Esophagus (tissue), 2 donors: ENCODE measurements at regions not wholly inside any gene's neighbourhood (a gene's known extent, or its start where the extent isn't known, plus 50 kb on each side); places are given as distances from the start of the nearest gene placed in this dataset.
"Not testable (repeated sequence)": the region's sequence is repeated elsewhere in the genome, so short reads cannot be mapped to it uniquely, and the experiment has no call there.

ENCODE experiments used
- H3K27ac ChIP-seq, 2 donors: one replicate each; pipeline ENCODE4 v1.5.1; 2013; ENCODE audit warnings: low read depth in 2 of 2, mild to moderate bottlenecking in 2 of 2, inconsistent platforms in 1 of 2, low read length in 1 of 2, moderate library complexity in 1 of 2
- H3K27me3 ChIP-seq, 2 donors: one replicate each; pipeline ENCODE4 v1.6.1; 2013; ENCODE audit warnings: low read length in 2 of 2, control low read depth in 1 of 2, mild to moderate bottlenecking in 1 of 2; ENCODE audit not compliant: insufficient read depth in 2 of 2, control insufficient read depth in 1 of 2
- H3K36me3 ChIP-seq, 2 donors: one replicate each; pipeline ENCODE4 v1.6.1; 2013; ENCODE audit warnings: low read length in 1 of 2; ENCODE audit not compliant: control insufficient read depth in 2 of 2, insufficient read depth in 2 of 2
- H3K4me1 ChIP-seq, 2 donors: one replicate each; pipeline ENCODE4 v1.6.1; 2013; ENCODE audit warnings: low read length in 1 of 2; ENCODE audit not compliant: control insufficient read depth in 2 of 2, insufficient read depth in 2 of 2
- H3K4me3 ChIP-seq, 2 donors: one replicate each; pipeline ENCODE4 v1.5.1; 2013; ENCODE audit warnings: low read length in 2 of 2, mild to moderate bottlenecking in 2 of 2, low read depth in 1 of 2, moderate library complexity in 1 of 2
- H3K9me3 ChIP-seq, 2 donors: one replicate each; pipeline ENCODE4 v1.6.1; 2013; ENCODE audit warnings: mild to moderate bottlenecking in 2 of 2, low read depth in 1 of 2, low read length in 1 of 2, moderate library complexity in 1 of 2; ENCODE audit not compliant: control insufficient read depth in 2 of 2, insufficient read depth in 1 of 2
- WGBS, 2 donors: extraction: QIAGEN DNeasy Blood & Tissue Kit; methylation state at CpG; one replicate each; pipeline ENCODE4 v1.1.7; 2013; 5-methylcytosine and 5-hydroxymethylcytosine counted together
- donor health status: healthy with polysubstance abuse.
- donor health status: Bipolar disorder and iron deficiency.

DNA sequence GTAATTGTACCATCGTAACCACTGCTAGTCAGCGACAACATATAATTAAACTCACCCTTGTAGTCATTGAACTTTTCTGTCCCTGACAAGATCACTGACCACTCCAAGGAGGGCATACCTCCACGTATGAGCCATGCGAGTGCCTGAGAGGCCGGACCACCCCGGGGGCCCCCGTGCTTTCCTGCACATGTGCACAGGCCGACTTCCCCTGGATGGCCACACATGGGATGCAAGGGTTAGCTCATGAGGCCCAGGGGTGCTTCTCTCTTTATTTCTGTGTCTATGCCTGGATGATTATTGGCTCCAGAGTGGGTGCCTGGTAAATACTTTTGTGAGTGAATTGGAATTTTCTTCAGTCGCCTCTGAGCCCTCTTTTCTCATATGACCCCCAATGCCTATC is 82.8 kb upstream of the ZNF536 start:
- H3K9me3 ChIP-seq: no peaks in the 10 kb centered on the region
- 85 to 90% methylated on average over 9 of the region's 9 CpGs for WGBS, 2 donors
- H3K36me3 ChIP-seq: no peaks in the 10 kb centered on the region
- H3K4me1 ChIP-seq: no peaks in the 10 kb centered on the region
- no peaks in the 10 kb centered on the region for H3K27me3 ChIP-seq
- H3K27ac ChIP-seq: no peak overlapping the region
- H3K4me3 ChIP-seq: no peak overlapping the region

DNA sequence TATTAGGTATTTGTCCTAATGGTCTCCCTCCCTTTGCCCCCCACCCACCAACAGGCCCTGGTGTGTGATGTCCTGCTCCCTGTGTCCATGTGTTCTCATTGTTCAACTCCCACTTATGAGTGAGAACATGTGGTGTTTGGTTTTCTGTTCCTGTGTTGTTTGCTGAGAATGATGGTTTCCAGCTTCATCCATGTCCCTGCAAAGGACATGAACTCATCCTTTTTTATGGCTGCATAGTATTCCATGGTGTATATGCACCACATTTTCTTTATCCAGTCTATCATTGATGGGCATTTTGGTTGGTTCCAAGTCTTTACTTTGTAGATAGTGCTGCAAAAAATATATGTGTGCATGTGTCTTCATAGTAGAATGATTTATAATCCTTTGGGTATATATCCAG is 81.4 kb upstream of the ZNF536 start:
- not testable (repeated sequence) for H3K36me3 ChIP-seq, H3K4me1 ChIP-seq, H3K27me3 ChIP-seq, H3K27ac ChIP-seq, H3K9me3 ChIP-seq, H3K4me3 ChIP-seq

DNA sequence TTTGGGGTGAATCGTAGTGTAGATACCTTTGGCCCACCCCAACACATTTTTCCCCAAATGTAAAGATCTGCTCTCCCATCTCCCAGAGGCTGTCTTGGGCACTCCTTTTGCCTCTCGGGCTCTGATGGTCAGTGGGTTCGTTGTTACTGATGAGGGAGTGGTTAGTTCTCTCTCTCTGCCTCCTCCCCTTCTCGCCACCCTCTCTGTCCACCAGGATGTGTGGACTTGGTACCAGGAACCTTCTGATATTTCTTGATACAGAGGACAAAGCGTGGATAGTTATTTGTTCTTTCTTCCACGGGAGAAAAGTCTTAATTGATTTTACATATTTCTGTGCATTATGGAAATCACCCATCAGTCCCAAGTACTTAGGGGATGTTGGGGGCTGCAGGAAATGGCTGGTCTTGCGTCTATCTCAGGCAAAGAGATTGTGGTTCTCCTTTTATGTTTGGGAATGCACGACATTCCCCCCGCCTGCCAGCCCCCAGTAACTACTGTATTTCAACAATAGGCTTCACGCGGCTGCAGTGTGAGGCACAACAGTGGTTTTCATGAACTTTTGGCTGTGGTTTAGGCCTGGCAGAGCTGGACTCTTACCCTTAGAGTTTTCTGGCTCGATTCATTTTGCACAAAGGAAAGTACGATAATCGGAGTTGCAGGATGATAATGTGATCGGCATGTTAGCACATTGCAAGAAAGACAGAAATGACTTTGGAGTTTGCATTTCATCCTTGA is 79.0 kb upstream of the ZNF536 start:
- Histone ChIP-seq H3K9me3 (no peaks in the 10 kb centered on the region), H3K36me3 (no peaks in the 10 kb centered on the region), H3K4me1 (no peaks in the 10 kb centered on the region), H3K27ac (no peak overlapping the region), H3K27me3 (no peaks in the 10 kb centered on the region), H3K4me3 (no peak overlapping the region)
- 70 to 71% methylated on average over 15 of the region's 15 CpGs for WGBS, 2 donors

DNA sequence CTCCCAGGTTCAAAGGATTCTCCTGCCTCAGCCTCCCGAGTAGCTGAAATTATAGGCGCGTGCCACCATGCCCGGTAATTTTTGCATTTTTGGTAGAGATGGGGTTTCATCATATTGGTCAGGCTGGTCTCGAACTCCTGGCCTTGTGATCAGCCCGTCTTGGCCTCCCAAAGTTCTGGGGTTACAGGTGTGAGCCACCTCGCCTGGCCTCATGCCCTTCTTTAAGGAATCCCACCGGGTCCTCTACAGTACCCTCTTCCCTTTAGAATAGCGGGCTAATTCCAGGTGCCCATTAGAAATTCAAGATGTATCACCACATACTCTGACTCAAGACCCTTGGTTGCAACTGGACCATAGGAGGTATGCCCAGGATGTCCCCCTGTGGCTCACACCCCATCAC is 74.2 kb upstream of the ZNF536 start:
- H3K4me1 ChIP-seq: no peaks in the 10 kb centered on the region
- 90 to 94% methylated on average over 9 of the region's 9 CpGs for WGBS, 2 donors

DNA sequence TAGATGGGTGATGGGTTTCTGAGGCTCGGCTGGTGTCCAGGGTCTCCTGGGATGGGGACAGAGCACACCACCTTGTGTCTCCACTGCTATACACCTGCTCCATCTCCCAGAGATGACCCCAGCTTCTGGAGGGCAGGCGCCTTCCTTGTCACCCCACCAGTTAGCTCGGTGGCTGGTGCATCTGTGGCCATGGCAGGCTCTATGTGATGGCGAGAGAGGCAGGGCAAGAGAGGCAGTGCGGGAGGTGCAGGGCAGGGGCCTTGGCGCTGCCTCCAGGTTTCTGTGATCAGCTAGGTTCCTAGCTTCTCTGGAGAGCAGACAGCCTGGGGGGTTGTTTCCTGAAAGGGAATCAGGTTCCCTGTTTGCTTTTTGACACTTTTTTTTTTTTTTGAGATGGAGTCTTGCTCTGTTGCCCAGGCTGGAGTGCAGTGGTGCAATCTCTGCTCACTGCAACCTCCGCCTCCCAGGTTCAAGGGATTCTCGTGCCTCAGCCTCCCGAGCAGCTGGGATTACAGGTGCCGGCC is 69.0 kb upstream of the ZNF536 start:
- Histone ChIP-seq H3K27me3 (no peaks in the 10 kb centered on the region), H3K4me3 (no peak overlapping the region), H3K4me1 (peaks cover 0 to 3% of the 10 kb centered on the region in 2 donors), H3K27ac (no peak overlapping the region), H3K36me3 (no peaks in the 10 kb centered on the region), H3K9me3 (no peaks in the 10 kb centered on the region)
- 89% methylated on average over 10 of the region's 10 CpGs for WGBS, 2 donors

More for the DNA sequence above, 74.2 kb upstream of the ZNF536 start:
- Histone ChIP-seq H3K27ac (no peak overlapping the region), H3K4me3 (no peak overlapping the region), H3K36me3 (no peaks in the 10 kb centered on the region), H3K27me3 (no peaks in the 10 kb centered on the region), H3K9me3 (no peaks in the 10 kb centered on the region)

DNA sequence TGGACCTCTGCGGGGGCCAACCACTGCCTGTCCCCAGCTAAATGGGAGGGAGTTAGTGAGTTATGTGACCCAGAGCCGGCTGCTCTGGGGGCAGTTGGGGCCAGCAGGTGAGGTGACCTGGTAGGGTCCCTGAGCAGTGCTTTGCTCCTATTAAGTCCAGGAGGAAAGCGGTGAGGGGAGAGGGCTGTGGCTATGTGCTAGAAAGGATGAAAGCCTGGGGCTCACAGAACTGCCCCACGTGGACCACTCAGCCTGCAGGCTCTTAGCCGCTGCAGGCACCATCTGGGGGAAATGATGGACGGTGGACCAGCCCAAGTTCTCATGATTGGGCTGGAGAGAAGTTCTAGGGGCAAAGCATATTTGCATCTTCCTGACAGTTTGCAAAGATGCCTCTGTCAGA is 67.6 kb upstream of the ZNF536 start:
- H3K27ac ChIP-seq: no peak overlapping the region
- peaks cover 0 to 3% of the 10 kb centered on the region in 2 donors for H3K4me1 ChIP-seq
- no peaks in the 10 kb centered on the region for H3K9me3 ChIP-seq
- no peaks in the 10 kb centered on the region for H3K27me3 ChIP-seq
- no peaks in the 10 kb centered on the region for H3K36me3 ChIP-seq
- WGBS, 2 donors: 69 to 74% methylated on average over 6 of the region's 6 CpGs
- H3K4me3 ChIP-seq: no peak overlapping the region

DNA sequence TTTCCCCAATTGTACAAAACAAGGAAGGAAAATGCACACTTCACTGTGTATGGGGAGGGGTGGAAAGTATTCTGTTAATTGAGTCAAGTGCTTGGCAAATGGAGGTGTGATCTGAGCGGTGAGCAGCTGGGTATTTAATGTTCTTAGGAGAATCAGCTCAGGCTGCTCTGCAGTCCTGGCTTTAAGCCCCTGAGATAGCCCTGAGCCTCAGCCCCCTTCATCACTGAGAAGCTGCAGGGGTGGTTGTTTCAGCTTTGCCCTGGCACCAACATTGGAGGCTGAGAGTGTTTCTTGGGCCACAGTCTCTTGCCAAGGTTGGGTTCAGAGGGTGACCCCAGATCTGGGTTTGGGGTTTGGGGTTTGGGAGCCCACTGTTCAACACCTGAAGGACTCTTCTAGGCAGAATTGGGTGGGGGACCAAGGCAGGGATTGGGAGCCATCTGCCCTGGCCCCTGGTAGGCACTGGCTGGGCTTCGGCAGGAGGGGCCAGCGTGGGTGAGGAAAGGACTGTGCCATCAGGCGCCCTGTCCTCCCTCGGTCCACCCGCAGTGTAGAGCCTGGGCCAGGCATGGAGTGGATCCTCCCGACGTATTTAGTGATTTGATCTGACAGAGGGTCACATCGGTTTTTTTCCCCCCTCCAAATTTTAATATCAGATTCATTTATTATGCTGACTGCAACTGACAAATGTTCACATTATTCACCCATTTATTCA is 66.7 kb upstream of the ZNF536 start:
- 73 to 77% methylated on average over 9 of the region's 9 CpGs for WGBS, 2 donors

DNA sequence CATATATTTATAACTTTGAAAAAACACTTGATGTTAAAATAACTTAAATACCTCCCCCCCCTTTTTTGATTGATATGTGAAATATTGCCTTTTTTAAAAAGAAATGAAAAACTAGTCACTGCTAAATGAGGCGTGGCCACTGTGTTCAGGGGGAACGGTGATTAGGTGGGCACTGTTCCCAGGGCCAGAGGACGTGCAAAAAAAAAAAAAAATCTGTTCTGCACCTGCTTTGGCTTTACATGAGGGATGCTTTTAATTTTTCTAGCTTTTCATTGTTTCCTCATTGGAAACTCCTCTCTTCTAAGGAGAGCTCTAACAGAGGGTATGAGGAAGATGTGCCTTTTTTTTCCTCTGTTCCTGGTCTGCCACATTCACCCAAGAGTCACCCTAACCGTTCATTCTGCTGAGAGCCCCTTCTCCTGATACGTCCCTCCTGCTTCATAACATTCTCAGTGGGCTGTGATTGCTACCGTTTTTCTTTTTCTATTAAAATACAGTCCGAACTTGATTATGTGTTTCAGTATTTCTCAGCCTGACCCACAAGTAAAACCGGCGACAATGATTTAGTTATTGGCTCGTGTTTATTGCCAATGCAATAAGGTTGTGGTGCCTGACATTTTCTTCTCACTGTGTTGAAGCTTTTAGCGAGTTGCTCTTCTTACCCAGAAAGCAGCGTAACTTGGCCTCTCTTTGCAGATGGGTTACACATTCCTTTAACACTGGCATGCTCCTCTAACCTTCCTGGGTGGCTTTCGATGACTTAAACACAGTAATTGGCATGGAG is 64.8 kb upstream of the ZNF536 start:
- Histone ChIP-seq H3K36me3 (no peaks in the 10 kb centered on the region), H3K27ac (no peak overlapping the region), H3K4me3 (no peak overlapping the region), H3K4me1 (peaks cover 0 to 3% of the 10 kb centered on the region in 2 donors), H3K27me3 (no peaks in the 10 kb centered on the region), H3K9me3 (no peaks in the 10 kb centered on the region)
- WGBS, 2 donors: 61 to 64% methylated on average over 13 of the region's 13 CpGs

More for the DNA sequence above, 66.7 kb upstream of the ZNF536 start:
- Histone ChIP-seq H3K9me3 (no peaks in the 10 kb centered on the region), H3K27me3 (no peaks in the 10 kb centered on the region), H3K36me3 (no peaks in the 10 kb centered on the region), H3K4me3 (no peak overlapping the region), H3K27ac (no peak overlapping the region), H3K4me1 (peaks cover 0 to 3% of the 10 kb centered on the region in 2 donors)

DNA sequence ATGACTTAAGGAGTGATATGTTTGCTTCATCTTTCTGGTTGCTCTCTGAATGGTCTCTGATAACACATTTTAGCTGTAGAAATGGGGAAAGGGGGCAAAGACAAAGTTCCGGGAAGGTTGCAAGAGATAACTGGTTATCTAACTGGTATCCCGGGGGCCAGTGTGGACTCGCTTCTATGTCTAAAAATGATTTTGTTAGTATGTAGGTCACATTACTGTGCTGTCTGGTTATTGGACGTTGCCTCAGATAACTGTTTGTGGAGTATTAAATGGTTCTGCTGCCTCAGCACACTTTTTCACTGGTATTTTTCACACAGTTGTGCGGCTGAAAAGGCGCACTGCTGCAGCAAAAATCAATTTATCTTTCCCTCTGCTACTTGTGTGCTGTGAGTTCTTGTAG is 63.0 kb upstream of the ZNF536 start:
- H3K27ac ChIP-seq: no peak overlapping the region
- 39 to 49% methylated on average over 6 of the region's 6 CpGs for WGBS, 2 donors
- peaks cover 0 to 3% of the 10 kb centered on the region in 2 donors for H3K4me1 ChIP-seq
- no peaks in the 10 kb centered on the region for H3K36me3 ChIP-seq
- no peaks in the 10 kb centered on the region for H3K27me3 ChIP-seq
- H3K4me3 ChIP-seq: no peak overlapping the region
- no peaks in the 10 kb centered on the region for H3K9me3 ChIP-seq
